H1 (cell line): ENCODE measurements at regions not wholly inside any gene's neighbourhood (a gene's known extent, or its start where the extent isn't known, plus 50 kb on each side); places are given as distances from the start of the nearest gene placed in this dataset.

Experiments used
- CTCF ChIA-PET: fragments of 300-600 bp; sonication (Branson Sonifier 250); formaldehyde crosslinking; loops from one replicate; lab custom pipeline; 2021; ENCODE audit not compliant: partially characterized antibody; lab: Charles Lee
- POLR2A ChIA-PET: fragments of 300-600 bp; sonication (Branson Sonifier 250); formaldehyde crosslinking; loops from one replicate; lab custom pipeline; 2021; ENCODE audit warnings: inconsistent platforms; ENCODE audit not compliant: partially characterized antibody; lab: Charles Lee
- DNase-seq, 2 experiments: peaks; one replicate each; pipeline versions ENCODE4 v3.0.0 to v3.0.0-alpha.2; 2010 to 2022; ENCODE audit warnings: low spot score in 2 of 2, low read depth in 1 of 2, mixed read lengths in 1 of 2
- FAIRE-seq: peaks from 2 replicates; lab custom pipeline; 2011; peaks lifted over from hg19 to GRCh38; lab: Jason Lieb, UNC
- H2AFZ ChIP-seq: 2 replicates; pipeline ENCODE4 v1.8.1; 2012; ENCODE audit warnings: low read length, inconsistent platforms
- H2AK5ac ChIP-seq: 2 replicates; pipeline ENCODE4 v1.6.1; 2013; ENCODE audit warnings: low read depth, low read length
- H2BK120ac ChIP-seq: replicated peaks from 2 replicates; pipeline ENCODE3; 2013; ENCODE audit warnings: low read depth, low read length, inconsistent platforms
- H2BK12ac ChIP-seq: 2 replicates; pipeline ENCODE4 v1.6.1; 2013; ENCODE audit warnings: low read depth, low read length
- H2BK15ac ChIP-seq: 2 replicates; pipeline ENCODE4 v1.6.1; 2013; ENCODE audit warnings: low read length
- H2BK20ac ChIP-seq: 2 replicates; pipeline ENCODE4 v1.6.1; 2013; ENCODE audit warnings: low read length
- H2BK5ac ChIP-seq: 2 replicates; pipeline ENCODE4 v1.6.1; 2013; ENCODE audit warnings: low read depth, low read length
- H3K14ac ChIP-seq: 2 replicates; pipeline ENCODE4 v1.6.1; 2013; ENCODE audit warnings: inconsistent platforms; ENCODE audit not compliant: insufficient read length
- H3K18ac ChIP-seq: 2 replicates; pipeline ENCODE4 v1.6.1; 2013; ENCODE audit warnings: low read length; ENCODE audit errors: extremely low read depth
- H3K23ac ChIP-seq: 2 replicates; pipeline ENCODE4 v1.6.1; 2013; ENCODE audit warnings: inconsistent platforms; ENCODE audit not compliant: insufficient read length
- H3K23me2 ChIP-seq: 2 replicates; pipeline ENCODE4 v1.6.1; 2013; ENCODE audit warnings: low read depth, low read length
- H3K27ac ChIP-seq: 2 replicates; pipeline ENCODE4 v1.6.1; 2011; ENCODE audit warnings: low read depth, low read length, inconsistent platforms
- H3K27me3 ChIP-seq, 4 experiments: replicated peaks in 1 of 4; 1 replicate in 1 of 4; 2 replicates in 3 of 4; pipeline versions ENCODE4 v1.6.1 to v1.8.1; 2011 to 2013; ENCODE audit warnings: low read length in 3 of 4, mild to moderate bottlenecking in 3 of 4, inconsistent platforms in 2 of 4, mixed read lengths in 2 of 4, moderate library complexity in 1 of 4; ENCODE audit not compliant: control insufficient read depth in 3 of 4, insufficient read depth in 3 of 4; ENCODE audit errors: extremely low read depth in 1 of 4
- H3K36me3 ChIP-seq, 4 experiments: 2 replicates each; pipeline versions ENCODE4 v1.6.1 to v1.8.1; 2011 to 2013; ENCODE audit warnings: mild to moderate bottlenecking in 4 of 4, low read length in 3 of 4, moderate library complexity in 2 of 4, control low read depth in 1 of 4, inconsistent platforms in 1 of 4; ENCODE audit not compliant: insufficient read depth in 4 of 4, control insufficient read depth in 2 of 4
- H3K4ac ChIP-seq: replicated peaks from 2 replicates; pipeline ENCODE3; 2013; ENCODE audit warnings: low read length, low read depth, mixed read lengths, inconsistent platforms; ENCODE audit not compliant: insufficient read length
- H3K4me1 ChIP-seq, 4 experiments: replicated peaks in 1 of 4; 1 replicate in 1 of 4; 2 replicates in 3 of 4; pipeline versions ENCODE4 v1.6.1 to v1.8.1; 2011 to 2013; ENCODE audit warnings: low read length in 3 of 4, inconsistent platforms in 2 of 4, mixed read lengths in 1 of 4; ENCODE audit not compliant: insufficient read depth in 4 of 4, control insufficient read depth in 3 of 4
- H3K4me2 ChIP-seq, 2 experiments: 2 replicates each; pipeline versions ENCODE4 v1.6.1 to v1.8.1; 2011 to 2013; ENCODE audit warnings: low read depth in 2 of 2, low read length in 2 of 2, control low read depth in 1 of 2, inconsistent platforms in 1 of 2, mild to moderate bottlenecking in 1 of 2; ENCODE audit not compliant: insufficient read depth in 1 of 2
- H3K4me3 ChIP-seq, 4 experiments: fragments of 200-600, 300-600 bp in 1 of 4; sonication (generic), shearing (Covaris generic), sonication (Bioruptor Twin) in 1 of 4; 2 replicates each; pipeline versions ENCODE4 v1.5.1 to v1.8.1; 2011 to 2016; ENCODE audit warnings: low read length in 4 of 4, low read depth in 3 of 4, control low read depth in 2 of 4, inconsistent platforms in 2 of 4, mild to moderate bottlenecking in 2 of 4, mixed read lengths in 1 of 4, moderate library complexity in 1 of 4; ENCODE audit not compliant: insufficient read depth in 2 of 4; ENCODE audit errors: extremely low read depth in 1 of 4
- H3K56ac ChIP-seq: replicated peaks from 2 replicates; pipeline ENCODE3; 2013; ENCODE audit warnings: low read depth, mild to moderate bottlenecking, mixed read lengths, low read length, inconsistent platforms; ENCODE audit not compliant: insufficient read length
- H3K79me1 ChIP-seq: 2 replicates; pipeline ENCODE4 v1.6.1; 2013; ENCODE audit warnings: low read depth, low read length, control low read depth
- H3K79me2 ChIP-seq, 2 experiments: 2 replicates each; pipeline versions ENCODE4 v1.6.1 to v1.8.1; 2012 to 2013; ENCODE audit warnings: low read length in 2 of 2, mild to moderate bottlenecking in 2 of 2, inconsistent platforms in 1 of 2; ENCODE audit not compliant: insufficient read depth in 2 of 2, control insufficient read depth in 1 of 2
- H3K9ac ChIP-seq, 4 experiments: replicated peaks in 1 of 4; 1 replicate in 1 of 4; 2 replicates in 3 of 4; pipeline versions ENCODE4 v1.6.1 to v1.8.1; 2011 to 2013; ENCODE audit warnings: low read depth in 3 of 4, low read length in 3 of 4, control low read depth in 2 of 4, mild to moderate bottlenecking in 2 of 4, moderate library complexity in 2 of 4, inconsistent platforms in 1 of 4; ENCODE audit errors: extremely low read depth in 1 of 4
- H3K9me3 ChIP-seq, 2 experiments: 2 replicates each; pipeline versions ENCODE4 v1.6.1 to v1.8.1; 2012 to 2013; ENCODE audit warnings: mild to moderate bottlenecking in 2 of 2, moderate library complexity in 2 of 2, control low read depth in 1 of 2, inconsistent platforms in 1 of 2, low read depth in 1 of 2, low read length in 1 of 2, mixed read lengths in 1 of 2; ENCODE audit not compliant: insufficient read depth in 2 of 2
- H4K20me1 ChIP-seq, 2 experiments: replicated peaks in 1 of 2; 2 replicates each; pipeline versions ENCODE3 to v1.8.1; 2011 to 2013; ENCODE audit warnings: inconsistent platforms in 2 of 2, low read length in 2 of 2, mild to moderate bottlenecking in 1 of 2; ENCODE audit not compliant: insufficient read depth in 2 of 2, control insufficient read depth in 1 of 2
- H4K5ac ChIP-seq: 2 replicates; pipeline ENCODE4 v1.6.1; 2013; ENCODE audit warnings: low read length, low read depth, mixed read lengths, inconsistent platforms; ENCODE audit not compliant: insufficient read length
- H4K8ac ChIP-seq: 2 replicates; pipeline ENCODE4 v1.8.0; 2013; ENCODE audit warnings: mild to moderate bottlenecking, moderate library complexity, low read length, inconsistent platforms; ENCODE audit not compliant: insufficient read depth; ENCODE audit errors: extremely low read depth
- H4K91ac ChIP-seq: replicated peaks from 2 replicates; pipeline ENCODE3; 2013; ENCODE audit warnings: low read length, mixed read lengths, inconsistent platforms; ENCODE audit not compliant: insufficient read length
- BCL11A ChIP-seq, 2 experiments: IDR thresholded peaks; one replicate each; pipeline ENCODE4 v1.6.1; 2011; ENCODE audit warnings: low read depth in 2 of 2, low read length in 2 of 2, mild to moderate bottlenecking in 2 of 2
- CBX8 ChIP-seq: fragments of 300-800, 300-1000 bp; sonication (generic); IDR thresholded peaks from 2 replicates; pipeline ENCODE4 v1.7.1; 2016; ENCODE audit warnings: low read depth, low read length, borderline replicate concordance
- GABPA ChIP-seq: IDR thresholded peaks from 2 replicates; pipeline ENCODE4 v1.6.1; 2011; ENCODE audit warnings: mild to moderate bottlenecking, low read length, moderate library complexity, borderline replicate concordance; ENCODE audit not compliant: insufficient read depth
- POLR2AphosphoS5 ChIP-seq: IDR thresholded peaks from 2 replicates; pipeline ENCODE4 v1.6.1; 2011; ENCODE audit warnings: low read depth, low read length
- RBBP5 ChIP-seq: IDR thresholded peaks from 2 replicates; pipeline ENCODE4 v1.7.1; 2012; ENCODE audit warnings: low read depth, mild to moderate bottlenecking, inconsistent platforms, low read length, moderate library complexity, borderline replicate concordance
- SUZ12 ChIP-seq: fragments of 200-600 bp; sonication (generic); IDR thresholded peaks from 2 replicates; pipeline ENCODE4 v1.6.1; 2012; ENCODE audit warnings: mild to moderate bottlenecking, inconsistent platforms, low read length, moderate library complexity, mixed read lengths
- WGBS, 2 experiments: shearing (Covaris generic) in 1 of 2; methylation state at CpG; one replicate each; pipeline versions ENCODE4 v1.1.6 to v1.1.7; 2013 to 2015; ENCODE audit warnings: low lambda C conversion rate in 2 of 2, mixed read lengths in 2 of 2, inconsistent platforms in 1 of 2, low coverage in 1 of 2, missing lambda C conversion rate in 1 of 2; ENCODE audit not compliant: insufficient replicate concordance in 2 of 2, insufficient coverage in 1 of 2, insufficient read length in 1 of 2; ENCODE audit errors: extremely low coverage in 1 of 2, missing lambda C conversion rate in 1 of 2; 5-methylcytosine and 5-hydroxymethylcytosine counted together
- TF ChIP-seq, protein P1 (sequence below): IDR thresholded peaks from 2 replicates; pipeline ENCODE4 v1.6.1; 2011; ENCODE audit warnings: low read length, improper control_type of control experiment
- TF ChIP-seq, protein P2 (sequence below): IDR thresholded peaks from 2 replicates; pipeline ENCODE4 v1.6.1; 2012; ENCODE audit warnings: inconsistent platforms

- H3K56ac ChIP-seq, result no peak overlapping the region
- POLR2A ChIA-PET, result no interaction called here
- no peak overlapping the region for H2AFZ ChIP-seq
- no peak overlapping the region for H4K5ac ChIP-seq
- H2BK12ac ChIP-seq, result no peak overlapping the region
- H3K27ac ChIP-seq, result no peak overlapping the region
- no peak overlapping the region for H3K23ac ChIP-seq
- no peak overlapping the region for H2BK15ac ChIP-seq
- no peak overlapping the region for H3K14ac ChIP-seq
- TF ChIP-seq CBX8 (no peak), POLR2AphosphoS5 (no peak), BCL11A (IDR thresholded peaks at IDR 0.05; ENCODE audit: low read depth in 2 of 2, low read length in 2 of 2) (no peak), SUZ12 (no peak), GABPA (no peak), RBBP5 (no peak)
- TF ChIP-seq, protein P1, sequence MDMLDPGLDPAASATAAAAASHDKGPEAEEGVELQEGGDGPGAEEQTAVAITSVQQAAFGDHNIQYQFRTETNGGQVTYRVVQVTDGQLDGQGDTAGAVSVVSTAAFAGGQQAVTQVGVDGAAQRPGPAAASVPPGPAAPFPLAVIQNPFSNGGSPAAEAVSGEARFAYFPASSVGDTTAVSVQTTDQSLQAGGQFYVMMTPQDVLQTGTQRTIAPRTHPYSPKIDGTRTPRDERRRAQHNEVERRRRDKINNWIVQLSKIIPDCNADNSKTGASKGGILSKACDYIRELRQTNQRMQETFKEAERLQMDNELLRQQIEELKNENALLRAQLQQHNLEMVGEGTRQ, result no peak
- TF ChIP-seq, protein P2, sequence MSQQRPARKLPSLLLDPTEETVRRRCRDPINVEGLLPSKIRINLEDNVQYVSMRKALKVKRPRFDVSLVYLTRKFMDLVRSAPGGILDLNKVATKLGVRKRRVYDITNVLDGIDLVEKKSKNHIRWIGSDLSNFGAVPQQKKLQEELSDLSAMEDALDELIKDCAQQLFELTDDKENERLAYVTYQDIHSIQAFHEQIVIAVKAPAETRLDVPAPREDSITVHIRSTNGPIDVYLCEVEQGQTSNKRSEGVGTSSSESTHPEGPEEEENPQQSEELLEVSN, result no peak
- H3K9ac ChIP-seq, result no peak overlapping the region
- no peak overlapping the region for H2BK20ac ChIP-seq
- no peaks in the 10 kb centered on the region for H3K27me3 ChIP-seq
- H2AK5ac ChIP-seq, result no peak overlapping the region
- H3K9me3 ChIP-seq, result no peaks in the 10 kb centered on the region
- no peaks in the 10 kb centered on the region for H3K79me2 ChIP-seq
- no peaks in the 10 kb centered on the region for H4K20me1 ChIP-seq
- FAIRE-seq (no peak), DNase-seq (no peak)
- WGBS, 2 experiments, result 97% methylated on average over 2 of the region's 2 CpGs; no CpG with 5 or more reads in 1 of the 2 experiments
- H3K4me1 ChIP-seq, result no peaks in the 10 kb centered on the region
- H3K4me2 ChIP-seq, result no peak overlapping the region
- no peak overlapping the region for H2BK120ac ChIP-seq
- CTCF ChIA-PET, result interaction anchor here (0.9 to 2.5 kb wide), 5 partner anchors 18 to 292 kb away, joined by 3 to 6 read pairs (median 3); no protein-coding TSS in a partner anchor
- no peak overlapping the region for H2BK5ac ChIP-seq
- H3K36me3 ChIP-seq, result no peaks in the 10 kb centered on the region
- H4K8ac ChIP-seq, result no peak overlapping the region
- H3K4ac ChIP-seq, result no peak overlapping the region
- H3K18ac ChIP-seq, result no peak overlapping the region
- no peak overlapping the region for H3K4me3 ChIP-seq
- no peak overlapping the region for H4K91ac ChIP-seq
- H3K79me1 ChIP-seq, result no peaks in the 10 kb centered on the region
- H3K23me2 ChIP-seq, result no peaks in the 10 kb centered on the region
Observed at GRCh38 chr6:6512711-6513110, 75.8 kb upstream of the LY86 start.
